HepG2 (cell line): ENCODE measurements at regions not wholly inside any gene's neighbourhood (a gene's known extent, or its start where the extent isn't known, plus 50 kb on each side); places are given as distances from the start of the nearest gene placed in this dataset.

Experiments used
- ATAC-seq: fragments of 200-7000 bp; cut with Tn5 transposase; 3 replicates; pipeline ENCODE4 v1.9.1; 2020; ENCODE audit warnings: mild to moderate bottlenecking, moderate library complexity
- BruUV-seq: library from RNA; stranded (reverse); fragments of 400-500 nt; replicated peaks from 2 replicates; lab custom pipeline; 2021; lab: Mats Ljungman, UMichigan
- CTCF ChIA-PET: fragments of 300-600 bp; formaldehyde crosslinking; extraction: SDS; loops from one replicate; lab custom pipeline; 2021; ENCODE audit warnings: low total read pairs, inconsistent platforms, low intra/inter-chr PET ratio; lab: Yijun Ruan, JAX
- POLR2A ChIA-PET: fragments of 350-600 bp; sonication (Branson Sonifier 250); formaldehyde crosslinking; loops from one replicate; lab custom pipeline; 2020; ENCODE audit warnings: antibody characterized with exemption, inconsistent platforms; lab: Yijun Ruan, JAX
- DNase-seq: peaks from one replicate; pipeline ENCODE4 v3.0.0-alpha.2; 2015; ENCODE audit warnings: low spot score
- FAIRE-seq: peaks from 3 replicates; lab custom pipeline; 2011; peaks lifted over from hg19 to GRCh38; lab: Jason Lieb, UNC
- H2AFZ ChIP-seq: one replicate; pipeline ENCODE4 v1.6.1; 2011; ENCODE audit warnings: low read length, inconsistent platforms
- H3K27ac ChIP-seq: fragments of 300-600 bp; 3 replicates; pipeline ENCODE4 v1.8.0; 2011; ENCODE audit warnings: mixed run types, mild to moderate bottlenecking, mixed read lengths, low read length, inconsistent platforms; ENCODE audit not compliant: insufficient read depth; ENCODE audit errors: extremely low read length
- H3K27me3 ChIP-seq, 2 experiments: fragments of 200-600 bp in 1 of 2; 2 replicates in 1 of 2; 3 replicates in 1 of 2; pipeline versions ENCODE4 v1.6.0 to v1.8.0; 2011; ENCODE audit warnings: low read length in 2 of 2, mild to moderate bottlenecking in 2 of 2, moderate library complexity in 2 of 2, inconsistent platforms in 1 of 2; ENCODE audit not compliant: insufficient read depth in 2 of 2, control insufficient read depth in 1 of 2
- H3K36me3 ChIP-seq, 2 experiments: fragments of 200-600 bp in 1 of 2; replicated peaks in 1 of 2; 2 replicates in 1 of 2; 3 replicates in 1 of 2; pipeline versions ENCODE4 v1.5.1 to v1.8.0; 2011; ENCODE audit warnings: low read length in 2 of 2, inconsistent platforms in 1 of 2; ENCODE audit not compliant: insufficient read depth in 2 of 2, control insufficient read depth in 1 of 2
- H3K4me1 ChIP-seq: 2 replicates; pipeline ENCODE4 v1.5.1; 2012; ENCODE audit warnings: low read length, inconsistent platforms; ENCODE audit not compliant: insufficient read depth
- H3K4me2 ChIP-seq: 2 replicates; pipeline ENCODE4 v1.6.0; 2011; ENCODE audit warnings: low read depth, low read length, inconsistent platforms
- H3K4me3 ChIP-seq, 3 experiments: fragments of 200-600 bp in 1 of 3; sonication (generic), shearing (Covaris generic) in 1 of 3; replicated peaks in 1 of 3; 2 replicates each; pipeline ENCODE4 v1.5.1; 2011 to 2016; ENCODE audit warnings: low read length in 3 of 3, inconsistent platforms in 2 of 3, low read depth in 2 of 3, mild to moderate bottlenecking in 2 of 3, control low read depth in 1 of 3, mixed read lengths in 1 of 3; ENCODE audit not compliant: insufficient read depth in 1 of 3
- H3K79me2 ChIP-seq: one replicate; pipeline ENCODE4 v1.6.1; 2011; ENCODE audit warnings: low read length, inconsistent platforms; ENCODE audit not compliant: insufficient read depth
- H3K9ac ChIP-seq: 2 replicates; pipeline ENCODE4 v1.6.0; 2011; ENCODE audit warnings: mild to moderate bottlenecking, low read depth, low read length, inconsistent platforms; ENCODE audit not compliant: insufficient read depth
- H3K9me3 ChIP-seq: 2 replicates; pipeline ENCODE4 v1.5.1; 2012; ENCODE audit warnings: mild to moderate bottlenecking, low read length
- H4K20me1 ChIP-seq: 2 replicates; pipeline ENCODE4 v1.6.0; 2011; ENCODE audit warnings: inconsistent platforms, mild to moderate bottlenecking, low read length, moderate library complexity; ENCODE audit not compliant: insufficient read depth
- AKAP8 ChIP-seq: sonication (generic); formaldehyde crosslinking; IDR thresholded peaks from 2 replicates; pipeline ENCODE4 v1.5.1; 2020; ENCODE audit warnings: mild to moderate bottlenecking, missing genetic modification reagents
- BORCS8-MEF2B ChIP-seq: sonication (generic); formaldehyde crosslinking; IDR thresholded peaks from 2 replicates; pipeline ENCODE4 v1.8.0; 2022; ENCODE audit warnings: mild to moderate bottlenecking, missing genetic modification reagents
- GABPA ChIP-seq, 2 experiments: IDR thresholded peaks; 2 replicates each; pipeline ENCODE4 v1.6.1; 2011 to 2016; ENCODE audit warnings: low read depth in 2 of 2, low read length in 1 of 2, missing biosample characterization in 1 of 2, missing genetic modification characterization in 1 of 2
- GPBP1L1 ChIP-seq: sonication (generic); formaldehyde crosslinking; IDR thresholded peaks from 2 replicates; pipeline ENCODE4 v1.5.0; 2020; ENCODE audit warnings: mild to moderate bottlenecking, missing genetic modification reagents
- HNRNPH1 ChIP-seq: fragments of 200-400 bp; formaldehyde crosslinking; optimal IDR thresholded peaks from 2 replicates; pipeline ENCODE3; 2017; ENCODE audit warnings: mild to moderate bottlenecking, low read depth, low read length
- JUN ChIP-seq: sonication (generic); formaldehyde crosslinking; IDR thresholded peaks from 2 replicates; pipeline ENCODE4 v1.4.0; 2020; ENCODE audit warnings: mild to moderate bottlenecking, missing genetic modification reagents
- KLF15 ChIP-seq: sonication (generic); formaldehyde crosslinking; IDR thresholded peaks from 2 replicates; pipeline ENCODE4 v1.8.1; 2023; ENCODE audit warnings: borderline replicate concordance, mild to moderate bottlenecking, inconsistent platforms, missing genetic modification reagents, mixed read lengths
- MED13 ChIP-seq: sonication (generic); formaldehyde crosslinking; IDR thresholded peaks from 2 replicates; pipeline ENCODE4 v1.5.0; 2020; ENCODE audit warnings: missing genetic modification reagents
- PAF1 ChIP-seq: IDR thresholded peaks from 2 replicates; pipeline ENCODE4 v1.6.1; 2016; ENCODE audit warnings: missing genetic modification reagents, missing compliant biosample characterization
- RFX3 ChIP-seq: IDR thresholded peaks from 2 replicates; pipeline ENCODE4 v1.6.1; 2016; ENCODE audit warnings: missing biosample characterization, missing genetic modification reagents
- ZNF136 ChIP-seq: sonication (generic); formaldehyde crosslinking; IDR thresholded peaks from 2 replicates; pipeline ENCODE4 v1.8.1; 2022; ENCODE audit warnings: low read depth, mild to moderate bottlenecking, moderate library complexity, missing genetic modification reagents
- ZNF441 ChIP-seq: sonication (generic); formaldehyde crosslinking; IDR thresholded peaks from 2 replicates; pipeline ENCODE4 v1.7.0; 2021; ENCODE audit warnings: missing genetic modification reagents, borderline replicate concordance
- ZNF552 ChIP-seq: sonication (generic); formaldehyde crosslinking; IDR thresholded peaks from 2 replicates; pipeline ENCODE4 v1.9.0; 2022; ENCODE audit warnings: missing genetic modification reagents, mild to moderate bottlenecking, borderline replicate concordance
- ZNF674 ChIP-seq: sonication (generic); formaldehyde crosslinking; IDR thresholded peaks from 2 replicates; pipeline ENCODE4 v1.5.0; 2020; ENCODE audit warnings: low read depth, mild to moderate bottlenecking, missing genetic modification reagents
- ZNF678 ChIP-seq: sonication (generic); formaldehyde crosslinking; IDR thresholded peaks from 2 replicates; pipeline ENCODE4 v1.4.0; 2020; ENCODE audit warnings: mild to moderate bottlenecking, missing genetic modification reagents
- ZNF761 ChIP-seq: sonication (generic); formaldehyde crosslinking; conservative IDR thresholded peaks from 2 replicates; pipeline ENCODE4 v1.4.0; 2020; ENCODE audit warnings: mild to moderate bottlenecking, missing genetic modification reagents
- ZNF780A ChIP-seq: sonication (generic); formaldehyde crosslinking; IDR thresholded peaks from 2 replicates; pipeline ENCODE4 v1.8.0; 2022; ENCODE audit warnings: mild to moderate bottlenecking, missing genetic modification reagents, moderate library complexity
- WGBS: methylation state at CpG from one replicate; pipeline ENCODE4 v1.1.6; 2017; ENCODE audit warnings: low lambda C conversion rate; 5-methylcytosine and 5-hydroxymethylcytosine counted together
- in situ Hi-C: cut with HindIII; loops from 2 replicates; pipeline ENCODE4 v1.10.0; 2017; ENCODE audit warnings: low pct_unique_long_range_greater_than_20kb; ENCODE audit not compliant: extremely low pct_ligation_motif_present
- intact Hi-C: fragments of 100-400 bp; cut with micrococcal nuclease; formaldehyde crosslinking; loops from one replicate; pipeline ENCODE4 v1.10.0; 2022; ENCODE audit not compliant: unreplicated experiment
- TF ChIP-seq, protein P1 (sequence below): sonication (generic); formaldehyde crosslinking; IDR thresholded peaks from 2 replicates; pipeline ENCODE4 v1.8.0; 2022; ENCODE audit warnings: mild to moderate bottlenecking, missing genetic modification reagents, borderline replicate concordance

DNA sequence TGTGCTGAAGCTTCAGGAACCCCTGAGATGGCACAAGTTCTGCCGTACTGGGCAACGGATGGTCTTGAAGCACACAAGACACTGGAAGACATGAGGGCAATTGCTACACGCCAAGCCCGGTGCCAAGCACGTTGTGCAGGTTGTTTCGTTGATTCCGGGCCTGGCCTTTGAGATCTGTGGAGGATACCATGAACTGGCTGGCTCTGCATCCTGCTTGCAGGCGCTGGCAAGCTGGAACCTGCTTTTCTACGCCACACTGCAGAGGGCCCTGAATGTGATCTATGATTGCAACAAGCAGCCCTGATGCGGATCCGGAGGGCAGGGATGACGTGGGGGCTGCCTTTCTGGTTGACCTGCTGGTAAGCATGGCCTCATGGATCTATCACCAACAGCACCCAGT lies 262.5 kb upstream of the ATP10A start:
- 0 out of 5 replicates have a peak, but pooled peaks cover 0 to 4% of the 10 kb centered on the region in 2 experiments for H3K27me3 ChIP-seq
- no peak overlapping the region for H3K27ac ChIP-seq
- TF ChIP-seq AKAP8 (CRISPR knock-in tag), result no peak
- no peak for TF ChIP-seq JUN (CRISPR knock-in tag)
- no peak for TF ChIP-seq GABPA (IDR thresholded peaks at IDR 0.05; ENCODE audit: low read depth, low read length)
- no peak for TF ChIP-seq GABPA (CRISPR knock-in tag; IDR thresholded peaks at IDR 0.05; ENCODE audit: low read depth)
- no peak for TF ChIP-seq PAF1
- no peak overlapping the region for H2AFZ ChIP-seq
- in situ Hi-C loops, result no loop called here
- no peaks in the 10 kb centered on the region for H3K79me2 ChIP-seq
- no peak for ATAC-seq
- no TSS peak for BruUV-seq
- H3K9me3 ChIP-seq, result no peaks in the 10 kb centered on the region
- WGBS, result no CpG with 5 or more reads among the region's 12 CpGs
- no peak for DNase-seq
- ChIA-PET POLR2A (no interaction called here), CTCF (no interaction called here)
- no peaks in the 10 kb centered on the region for H4K20me1 ChIP-seq
- H3K4me3 ChIP-seq, result no peak overlapping the region
- no peaks in the 10 kb centered on the region for H3K4me1 ChIP-seq
- no peak for FAIRE-seq
- no peaks in the 10 kb centered on the region for H3K36me3 ChIP-seq
- intact Hi-C loops, result no loop called here
- H3K9ac ChIP-seq, result no peak overlapping the region
- no peak overlapping the region for H3K4me2 ChIP-seq

- POLR2A ChIA-PET, result no interaction called here
- no TSS peak for BruUV-seq
- TF ChIP-seq, protein P1, sequence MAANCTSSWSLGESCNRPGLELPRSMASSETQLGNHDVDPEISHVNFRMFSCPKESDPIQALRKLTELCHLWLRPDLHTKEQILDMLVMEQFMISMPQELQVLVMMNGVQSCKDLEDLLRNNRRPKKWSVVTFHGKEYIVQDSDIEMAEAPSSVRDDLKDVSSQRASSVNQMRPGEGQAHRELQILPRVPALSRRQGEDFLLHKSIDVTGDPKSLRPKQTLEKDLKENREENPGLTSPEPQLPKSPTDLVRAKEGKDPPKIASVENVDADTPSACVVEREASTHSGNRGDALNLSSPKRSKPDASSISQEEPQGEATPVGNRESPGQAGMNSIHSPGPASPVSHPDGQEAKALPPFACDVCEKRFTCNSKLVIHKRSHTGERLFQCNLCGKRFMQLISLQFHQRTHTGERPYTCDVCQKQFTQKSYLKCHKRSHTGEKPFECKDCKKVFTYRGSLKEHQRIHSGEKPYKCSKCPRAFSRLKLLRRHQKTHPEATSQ (CRISPR knock-in tag), result no peak
- no peak for TF ChIP-seq BORCS8-MEF2B
- no peak for TF ChIP-seq MED13 (CRISPR knock-in tag)
- no peak for TF ChIP-seq ZNF780A (CRISPR knock-in tag)
- TF ChIP-seq KLF15 (CRISPR knock-in tag), result no peak
- no peak for TF ChIP-seq ZNF136 (CRISPR knock-in tag)
- no peak for TF ChIP-seq HNRNPH1
- no peak for TF ChIP-seq ZNF674
- no peak for TF ChIP-seq ZNF678 (CRISPR knock-in tag)
- TF ChIP-seq ZNF761, result no peak
- no peak for TF ChIP-seq ZNF441 (CRISPR knock-in tag)
- no peak for TF ChIP-seq GPBP1L1 (CRISPR knock-in tag)
- no peak for TF ChIP-seq ZNF552 (CRISPR knock-in tag)
- no peak for TF ChIP-seq RFX3 (CRISPR knock-in tag)
These were observed 256.2 kb upstream of the ATP10A start for GRCh38 chr15:26119322-26119721.

More at GRCh38 chr15:26119322-26119721, 256.2 kb upstream of the ATP10A start:
- Histone ChIP-seq H3K4me1 (no peaks in the 10 kb centered on the region; the same call in 1 of the 2 replicates), H3K79me2 (no peaks in the 10 kb centered on the region), H3K9me3 (peaks cover 12% of the 10 kb centered on the region; the same call in 1 of the 2 replicates), H3K4me3 (no peak overlapping the region), H2AFZ (no peak overlapping the region), H3K27ac (no peak overlapping the region), H3K9ac (no peak overlapping the region), H3K36me3 (no peaks in the 10 kb centered on the region), H3K27me3 (no peaks in the 10 kb centered on the region), H3K4me2 (no peak overlapping the region), H4K20me1 (no peaks in the 10 kb centered on the region)
- WGBS, result 44% methylated on average over 6 of the region's 6 CpGs
- intact Hi-C loops, result no loop called here
- ATAC-seq (no peak), DNase-seq (no peak), FAIRE-seq (no peak)
- CTCF ChIA-PET, result no interaction called here
- in situ Hi-C loops, result no loop called here
